A549 (cell line): ENCODE measurements at regions not wholly inside any gene's neighbourhood (a gene's known extent, or its start where the extent isn't known, plus 50 kb on each side); places are given as distances from the start of the nearest gene placed in this dataset.

ENCODE experiments used
- ATAC-seq, 2 experiments: fragments of 200-7000 bp in 1 of 2; fragments of >200 bp in 1 of 2; cut with Nextera tagmentation in 1 of 2; cut with Tn5 transposase in 1 of 2; 3 replicates each; pipeline versions ENCODE4 v1.8.0 to v1.9.1; 2018 to 2020; ENCODE audit warnings: mild to moderate bottlenecking in 1 of 2, moderate library complexity in 1 of 2
- CTCF ChIA-PET: fragments of 300-600 bp; sonication (Branson Sonifier 250); formaldehyde crosslinking; extraction: SDS; loops from one replicate; lab custom pipeline; 2021; ENCODE audit warnings: antibody characterized with exemption, inconsistent platforms; lab: Yijun Ruan, JAX
- POLR2A ChIA-PET: fragments of 350-600 bp; formaldehyde crosslinking; extraction: SDS; loops from one replicate; lab custom pipeline; 2021; ENCODE audit warnings: antibody characterized with exemption, inconsistent platforms; lab: Yijun Ruan, JAX
- DNase-seq, 2 experiments: peaks; one replicate each; pipeline versions ENCODE4 v3.0.0 to v3.0.0-alpha.2; 2011 to 2016; ENCODE audit warnings: low read depth in 1 of 2, low spot score in 1 of 2
- FAIRE-seq: peaks from 2 replicates; lab custom pipeline; 2011; peaks lifted over from hg19 to GRCh38; lab: Jason Lieb, UNC
- H3K27ac ChIP-seq, 2 experiments: fragments of >200 bp; sonication (Bioruptor Twin); formaldehyde crosslinking; 3 replicates each; pipeline ENCODE4 v1.5.1; 2016 to 2017
- H3K4me1 ChIP-seq: fragments of >200 bp; sonication (Bioruptor Twin); formaldehyde crosslinking; 3 replicates; pipeline ENCODE4 v1.6.1; 2016
- H3K4me2 ChIP-seq: fragments of >200 bp; sonication (Bioruptor Twin); formaldehyde crosslinking; 3 replicates; pipeline ENCODE4 v1.6.1; 2016
- H3K4me3 ChIP-seq: fragments of >200 bp; sonication (Bioruptor Twin); formaldehyde crosslinking; 3 replicates; pipeline ENCODE4 v1.5.1; 2016
- H3K9me3 ChIP-seq: fragments of >200 bp; sonication (Bioruptor Twin); formaldehyde crosslinking; 3 replicates; pipeline ENCODE4 v1.6.1; 2016
- CBX2 ChIP-seq: fragments of 200-600 bp; sonication (generic); IDR thresholded peaks from 2 replicates; pipeline ENCODE4 v1.6.1; 2016; ENCODE audit warnings: low read depth, mild to moderate bottlenecking, borderline replicate concordance
- CEBPB ChIP-seq, 2 experiments: fragments of >200 bp in 1 of 2; sonication (Bioruptor Twin) in 1 of 2; formaldehyde crosslinking in 1 of 2; IDR thresholded peaks; 2 replicates each; pipeline ENCODE4 v1.6.1; 2012 to 2016
- EHF ChIP-seq: fragments of 250-450 bp; sonication (Bioruptor Pico); IDR thresholded peaks from 2 replicates; pipeline ENCODE4 v1.5.0; 2020; ENCODE audit warnings: mild to moderate bottlenecking
- EHMT2 ChIP-seq: fragments of 200-600 bp; sonication (generic); IDR thresholded peaks from 2 replicates; pipeline ENCODE4 v1.6.1; 2016; ENCODE audit warnings: antibody characterized with exemption, low read depth, mild to moderate bottlenecking, moderate library complexity
- FOSB ChIP-seq: fragments of 250-450 bp; sonication (Bioruptor Pico); IDR thresholded peaks from 2 replicates; pipeline ENCODE4 v1.5.0; 2020; ENCODE audit warnings: mild to moderate bottlenecking, moderate library complexity
- HDAC2 ChIP-seq: fragments of 200-600 bp; sonication (generic); IDR thresholded peaks from 2 replicates; pipeline ENCODE4 v1.6.1; 2016
- JUN ChIP-seq, 2 experiments: fragments of >200 bp; sonication (Bioruptor Twin); formaldehyde crosslinking; IDR thresholded peaks; 2 replicates in 1 of 2; 3 replicates in 1 of 2; pipeline ENCODE4 v1.6.1; 2016 to 2017
- NPAS2 ChIP-seq: fragments of 250-450 bp; sonication (Bioruptor Pico); IDR thresholded peaks from 2 replicates; pipeline ENCODE4 v1.8.0; 2022; ENCODE audit warnings: mild to moderate bottlenecking, moderate library complexity, borderline replicate concordance
- NR3C1 ChIP-seq: fragments of >200 bp; sonication (Bioruptor Twin); formaldehyde crosslinking; IDR thresholded peaks from 3 replicates; pipeline ENCODE4 v1.6.1; 2017
- RAD21 ChIP-seq, 2 experiments: fragments of >200 bp in 1 of 2; sonication (Bioruptor Twin) in 1 of 2; formaldehyde crosslinking in 1 of 2; IDR thresholded peaks in 1 of 2; conservative IDR thresholded peaks in 1 of 2; 2 replicates in 1 of 2; 3 replicates in 1 of 2; pipeline ENCODE4 v1.6.1; 2012 to 2018; ENCODE audit warnings: inconsistent platforms in 1 of 2
- RNF2 ChIP-seq: fragments of 200-600 bp; sonication (generic); IDR thresholded peaks from 2 replicates; pipeline ENCODE4 v1.6.1; 2016; ENCODE audit warnings: low read depth, mild to moderate bottlenecking, antibody characterized with exemption, moderate library complexity, borderline replicate concordance
- SMC3 ChIP-seq: fragments of >200 bp; sonication (Bioruptor Twin); formaldehyde crosslinking; IDR thresholded peaks from 3 replicates; pipeline ENCODE4 v1.6.1; 2018; ENCODE audit warnings: inconsistent platforms
- TP53 ChIP-seq: fragments of 250-450 bp; sonication (Bioruptor Pico); IDR thresholded peaks from 2 replicates; pipeline ENCODE4 v1.5.0; 2021; ENCODE audit warnings: mild to moderate bottlenecking, moderate library complexity
- ZC3H11A ChIP-seq: fragments of 450-650 bp; IDR thresholded peaks from 2 replicates; pipeline ENCODE4 v1.6.1; 2014; ENCODE audit warnings: antibody characterized with exemption, mild to moderate bottlenecking
- WGBS: methylation state at CpG from one replicate; pipeline ENCODE4 v1.1.6; 2017; ENCODE audit errors: missing lambda C conversion rate; 5-methylcytosine and 5-hydroxymethylcytosine counted together
- TF ChIP-seq, protein P1 (sequence below): fragments of 200-600 bp; sonication (generic); IDR thresholded peaks from 2 replicates; pipeline ENCODE4 v1.6.1; 2016; ENCODE audit warnings: antibody characterized with exemption, mild to moderate bottlenecking, moderate library complexity
- TF ChIP-seq, protein P2 (sequence below): fragments of 150-350 bp; IDR thresholded peaks from 2 replicates; pipeline ENCODE4 v1.6.1; 2014; ENCODE audit warnings: low read depth, mild to moderate bottlenecking, low read length
- TF ChIP-seq, protein P3 (sequence below): fragments of >200 bp; sonication (Bioruptor Twin); formaldehyde crosslinking; IDR thresholded peaks from 3 replicates; pipeline ENCODE4 v1.5.1; 2016

DNA sequence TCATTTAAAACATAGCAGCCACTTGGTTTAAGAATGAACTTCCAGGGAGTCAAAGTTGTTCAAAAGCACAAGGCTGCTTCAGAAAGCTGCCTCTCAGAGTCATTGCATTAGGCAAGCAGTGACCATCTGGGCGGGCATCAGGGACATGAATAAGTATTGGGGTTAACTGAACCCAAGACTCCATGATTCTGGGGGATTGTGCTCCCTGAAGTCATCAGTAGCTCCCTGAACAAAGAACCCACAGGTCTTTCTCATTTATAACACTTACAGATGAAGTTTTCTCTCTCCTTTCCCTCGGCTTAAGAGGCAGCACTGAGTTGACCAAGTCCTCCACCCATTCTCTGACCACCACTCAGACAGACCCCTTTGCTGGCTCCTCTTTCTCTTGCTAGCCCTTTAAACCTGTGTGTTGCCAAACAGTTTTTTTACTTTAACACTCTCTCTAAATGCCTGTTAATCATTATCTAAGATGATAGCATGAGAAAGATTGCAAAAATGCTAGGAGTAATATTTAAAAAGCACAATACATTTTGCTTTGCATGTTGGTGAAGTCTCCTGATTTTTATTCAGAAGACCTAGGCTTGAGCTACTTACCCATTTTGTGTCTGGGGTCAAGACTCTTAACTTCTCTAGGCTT is 77.0 kb upstream of the ARHGAP29 start:
- TF ChIP-seq FOSB (CRISPR knock-in tag) (no peak), CEBPB (IDR thresholded peaks at IDR 0.05) (0 out of 4 replicates have a peak, but pooled peaks of 1 of the 2 experiments have one; percentile 15)
- FAIRE-seq (no peak), DNase-seq (no peak), ATAC-seq (no peak)
- Histone ChIP-seq H3K4me1 (peaks cover 65% of the 10 kb centered on the region), H3K4me3 (no peak overlapping the region), H3K4me2 (peak overlapping the region; percentile 59), H3K9me3 (no peaks in the 10 kb centered on the region), H3K27ac (peak overlapping the region; percentile 81 to 90)
- WGBS = 38% methylated on average over 2 of the region's 2 CpGs
- ChIA-PET CTCF (interaction anchor here (0.8 to 1.4 kb wide), 2 partner anchors 17 to 22 kb away, joined by 3 to 4 read pairs; no protein-coding TSS in a partner anchor), POLR2A (no interaction called here)

DNA sequence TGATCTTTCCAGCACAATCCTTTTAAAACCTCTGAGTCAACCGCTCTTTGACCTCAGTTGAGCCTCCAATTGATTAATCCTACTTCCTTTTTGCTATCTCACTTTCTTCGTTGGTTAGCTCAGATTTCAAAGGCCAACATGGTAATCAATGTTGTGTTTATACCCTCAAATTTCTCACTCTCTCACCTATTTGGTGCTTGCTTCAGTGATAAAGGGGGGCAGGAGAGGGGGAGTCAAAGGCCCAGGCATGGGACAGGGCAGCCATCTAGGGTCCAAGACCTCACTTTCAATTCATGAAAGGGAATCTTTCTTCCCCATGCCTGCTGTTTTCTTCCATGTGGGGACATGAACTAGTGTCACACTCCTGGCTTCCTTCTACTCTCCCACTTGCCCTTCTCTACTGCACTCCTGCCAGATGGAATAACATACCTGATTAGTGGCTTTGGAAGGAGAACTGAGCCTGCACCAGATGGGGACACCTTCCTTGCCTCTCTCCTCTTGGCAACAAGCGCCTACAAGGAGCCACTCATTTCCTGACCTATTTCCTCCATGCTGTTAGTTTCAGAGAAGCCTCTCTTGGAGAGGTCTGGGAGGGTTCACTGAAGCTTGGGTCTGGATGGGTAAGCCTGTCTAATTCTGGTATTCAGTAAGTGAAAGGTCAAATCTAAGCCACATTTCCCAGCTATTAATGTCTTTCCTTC is 73.3 kb upstream of the ARHGAP29 start:
- no peak overlapping the region for H3K4me2 ChIP-seq
- DNase-seq (no peak), ATAC-seq (no peak), FAIRE-seq (no peak)
- no peak overlapping the region for H3K4me3 ChIP-seq
- H3K4me1 ChIP-seq = peaks cover 29% of the 10 kb centered on the region
- TF ChIP-seq JUN (IDR thresholded peaks at IDR 0.05) = no peak
- TF ChIP-seq RNF2 = no peak
- TF ChIP-seq HDAC2 = no peak
- no peak for TF ChIP-seq SMC3
- no peak for TF ChIP-seq RAD21 (conservative IDR thresholded peaks at IDR 0.05 in 1 of 2, IDR thresholded peaks at IDR 0.05 in 1 of 2)
- TF ChIP-seq, protein P1, sequence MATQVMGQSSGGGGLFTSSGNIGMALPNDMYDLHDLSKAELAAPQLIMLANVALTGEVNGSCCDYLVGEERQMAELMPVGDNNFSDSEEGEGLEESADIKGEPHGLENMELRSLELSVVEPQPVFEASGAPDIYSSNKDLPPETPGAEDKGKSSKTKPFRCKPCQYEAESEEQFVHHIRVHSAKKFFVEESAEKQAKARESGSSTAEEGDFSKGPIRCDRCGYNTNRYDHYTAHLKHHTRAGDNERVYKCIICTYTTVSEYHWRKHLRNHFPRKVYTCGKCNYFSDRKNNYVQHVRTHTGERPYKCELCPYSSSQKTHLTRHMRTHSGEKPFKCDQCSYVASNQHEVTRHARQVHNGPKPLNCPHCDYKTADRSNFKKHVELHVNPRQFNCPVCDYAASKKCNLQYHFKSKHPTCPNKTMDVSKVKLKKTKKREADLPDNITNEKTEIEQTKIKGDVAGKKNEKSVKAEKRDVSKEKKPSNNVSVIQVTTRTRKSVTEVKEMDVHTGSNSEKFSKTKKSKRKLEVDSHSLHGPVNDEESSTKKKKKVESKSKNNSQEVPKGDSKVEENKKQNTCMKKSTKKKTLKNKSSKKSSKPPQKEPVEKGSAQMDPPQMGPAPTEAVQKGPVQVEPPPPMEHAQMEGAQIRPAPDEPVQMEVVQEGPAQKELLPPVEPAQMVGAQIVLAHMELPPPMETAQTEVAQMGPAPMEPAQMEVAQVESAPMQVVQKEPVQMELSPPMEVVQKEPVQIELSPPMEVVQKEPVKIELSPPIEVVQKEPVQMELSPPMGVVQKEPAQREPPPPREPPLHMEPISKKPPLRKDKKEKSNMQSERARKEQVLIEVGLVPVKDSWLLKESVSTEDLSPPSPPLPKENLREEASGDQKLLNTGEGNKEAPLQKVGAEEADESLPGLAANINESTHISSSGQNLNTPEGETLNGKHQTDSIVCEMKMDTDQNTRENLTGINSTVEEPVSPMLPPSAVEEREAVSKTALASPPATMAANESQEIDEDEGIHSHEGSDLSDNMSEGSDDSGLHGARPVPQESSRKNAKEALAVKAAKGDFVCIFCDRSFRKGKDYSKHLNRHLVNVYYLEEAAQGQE = no peak
- TF ChIP-seq CBX2 = no peak
- TF ChIP-seq ZC3H11A = no peak
- no peak for TF ChIP-seq EHF (CRISPR knock-in tag)
- TF ChIP-seq TP53 = no peak
- no peak for TF ChIP-seq EHMT2
- TF ChIP-seq, protein P2, sequence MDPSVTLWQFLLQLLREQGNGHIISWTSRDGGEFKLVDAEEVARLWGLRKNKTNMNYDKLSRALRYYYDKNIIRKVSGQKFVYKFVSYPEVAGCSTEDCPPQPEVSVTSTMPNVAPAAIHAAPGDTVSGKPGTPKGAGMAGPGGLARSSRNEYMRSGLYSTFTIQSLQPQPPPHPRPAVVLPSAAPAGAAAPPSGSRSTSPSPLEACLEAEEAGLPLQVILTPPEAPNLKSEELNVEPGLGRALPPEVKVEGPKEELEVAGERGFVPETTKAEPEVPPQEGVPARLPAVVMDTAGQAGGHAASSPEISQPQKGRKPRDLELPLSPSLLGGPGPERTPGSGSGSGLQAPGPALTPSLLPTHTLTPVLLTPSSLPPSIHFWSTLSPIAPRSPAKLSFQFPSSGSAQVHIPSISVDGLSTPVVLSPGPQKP = no peak
- TF ChIP-seq, protein P3, sequence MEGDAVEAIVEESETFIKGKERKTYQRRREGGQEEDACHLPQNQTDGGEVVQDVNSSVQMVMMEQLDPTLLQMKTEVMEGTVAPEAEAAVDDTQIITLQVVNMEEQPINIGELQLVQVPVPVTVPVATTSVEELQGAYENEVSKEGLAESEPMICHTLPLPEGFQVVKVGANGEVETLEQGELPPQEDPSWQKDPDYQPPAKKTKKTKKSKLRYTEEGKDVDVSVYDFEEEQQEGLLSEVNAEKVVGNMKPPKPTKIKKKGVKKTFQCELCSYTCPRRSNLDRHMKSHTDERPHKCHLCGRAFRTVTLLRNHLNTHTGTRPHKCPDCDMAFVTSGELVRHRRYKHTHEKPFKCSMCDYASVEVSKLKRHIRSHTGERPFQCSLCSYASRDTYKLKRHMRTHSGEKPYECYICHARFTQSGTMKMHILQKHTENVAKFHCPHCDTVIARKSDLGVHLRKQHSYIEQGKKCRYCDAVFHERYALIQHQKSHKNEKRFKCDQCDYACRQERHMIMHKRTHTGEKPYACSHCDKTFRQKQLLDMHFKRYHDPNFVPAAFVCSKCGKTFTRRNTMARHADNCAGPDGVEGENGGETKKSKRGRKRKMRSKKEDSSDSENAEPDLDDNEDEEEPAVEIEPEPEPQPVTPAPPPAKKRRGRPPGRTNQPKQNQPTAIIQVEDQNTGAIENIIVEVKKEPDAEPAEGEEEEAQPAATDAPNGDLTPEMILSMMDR = no peak
- no peak for TF ChIP-seq FOSB (CRISPR knock-in tag)
- no peak for TF ChIP-seq NR3C1
- no peak for TF ChIP-seq NPAS2
- TF ChIP-seq, all 56 proteins: peak for 0
- 90% methylated on average over 3 of the region's 3 CpGs for WGBS
- Histone ChIP-seq H3K27ac (peak overlapping the region in 1 of 2 experiments; percentile 58; a peak in 3 of 6 replicates), H3K9me3 (no peaks in the 10 kb centered on the region)
- ChIA-PET POLR2A (no interaction called here), CTCF (interaction anchor here (1.2 kb wide), 1 partner anchor 25 kb away, joined by 3 read pairs; no protein-coding TSS in a partner anchor)
